Neural cell (in vitro differentiated cells): ENCODE measurements at regions not wholly inside any gene's neighbourhood (a gene's known extent, or its start where the extent isn't known, plus 50 kb on each side); places are given as distances from the start of the nearest gene placed in this dataset.

Experiments used
- H2AFZ ChIP-seq: fragments of 200-600, 300-800 bp; sonication (generic), shearing (Covaris generic); 2 replicates; pipeline ENCODE4 v1.6.0; 2014; ENCODE audit warnings: low read depth, mild to moderate bottlenecking, antibody characterized with exemption, low read length, moderate library complexity
- H3F3A ChIP-seq: fragments of 200-600 bp; shearing (Covaris generic); 2 replicates; pipeline ENCODE4 v1.6.1; 2016; ENCODE audit warnings: mild to moderate bottlenecking, moderate library complexity, mixed read lengths, antibody characterized with exemption, low read length; ENCODE audit not compliant: insufficient read depth, poor library complexity, severe bottlenecking
- H3K27ac ChIP-seq: fragments of 200-600, 300-800 bp; sonication (generic), shearing (Covaris generic); 2 replicates; pipeline ENCODE4 v1.5.1; 2014; ENCODE audit warnings: mild to moderate bottlenecking, low read length, moderate library complexity
- H3K27me3 ChIP-seq: fragments of 300-800, 200-600 bp; sonication (generic), shearing (Covaris generic); 2 replicates; pipeline ENCODE4 v1.6.0; 2014; ENCODE audit warnings: mild to moderate bottlenecking, low read depth, low read length, moderate library complexity; ENCODE audit not compliant: insufficient read depth
- H3K36me3 ChIP-seq: fragments of 300-800, 200-600 bp; sonication (generic), shearing (Covaris generic); 2 replicates; pipeline ENCODE4 v1.5.1; 2014; ENCODE audit warnings: mild to moderate bottlenecking, antibody characterized with exemption, low read length, moderate library complexity; ENCODE audit not compliant: insufficient read depth
- H3K4me2 ChIP-seq: fragments of 300-800, 200-600 bp; sonication (generic), shearing (Covaris generic); 2 replicates; pipeline ENCODE4 v1.6.0; 2014; ENCODE audit warnings: mild to moderate bottlenecking, low read length
- H3K4me3 ChIP-seq: fragments of 300-800, 200-600 bp; sonication (generic), shearing (Covaris generic); 2 replicates; pipeline ENCODE4 v1.5.1; 2014; ENCODE audit warnings: mild to moderate bottlenecking, low read length, moderate library complexity
- H3K79me2 ChIP-seq: fragments of 200-600 bp; shearing (Covaris generic); replicated peaks from 2 replicates; pipeline ENCODE4 v1.6.0; 2014; ENCODE audit warnings: mild to moderate bottlenecking, low read length, moderate library complexity; ENCODE audit not compliant: insufficient read depth
- H3K9ac ChIP-seq: fragments of 300-800, 200-600 bp; sonication (generic), shearing (Covaris generic); 2 replicates; pipeline ENCODE4 v1.6.1; 2016; ENCODE audit warnings: mild to moderate bottlenecking, low read length, mixed read lengths
- H3K9me2 ChIP-seq: fragments of 200-600 bp; shearing (Covaris generic); 2 replicates; pipeline ENCODE4 v1.6.1; 2016; ENCODE audit warnings: mild to moderate bottlenecking, low read length, mixed read lengths; ENCODE audit not compliant: insufficient read depth
- H3K9me3 ChIP-seq: fragments of 200-600, 300-800 bp; sonication (generic), shearing (Covaris generic); 2 replicates; pipeline ENCODE4 v1.6.1; 2016; ENCODE audit warnings: mild to moderate bottlenecking, mixed run types, low read length, moderate library complexity, mixed read lengths
- H4K20me1 ChIP-seq: fragments of 200-600 bp; shearing (Covaris generic); 2 replicates; pipeline ENCODE4 v1.6.1; 2016; ENCODE audit warnings: mild to moderate bottlenecking, mixed run types; ENCODE audit not compliant: insufficient read depth
- CTCF ChIP-seq: fragments of 450-650 bp; IDR thresholded peaks from 2 replicates; pipeline ENCODE4 v1.5.1; 2014; ENCODE audit warnings: antibody characterized with exemption, mild to moderate bottlenecking, moderate library complexity; ENCODE audit not compliant: poor library complexity, severe bottlenecking
- EP300 ChIP-seq: fragments of 450-650 bp; conservative IDR thresholded peaks from 2 replicates; pipeline ENCODE4 v1.6.1; 2014; ENCODE audit warnings: antibody characterized with exemption, mild to moderate bottlenecking, moderate library complexity; ENCODE audit not compliant: poor library complexity, severe bottlenecking
- EZH2 ChIP-seq: fragments of 200-600, 300-800 bp; shearing (Covaris generic), sonication (generic); IDR thresholded peaks from 2 replicates; pipeline ENCODE4 v1.6.1; 2014; ENCODE audit warnings: antibody characterized with exemption, low read length, borderline replicate concordance, mild to moderate bottlenecking; ENCODE audit not compliant: insufficient read depth, poor library complexity, severe bottlenecking
- MXI1 ChIP-seq: fragments of 450-650 bp; conservative IDR thresholded peaks from 2 replicates; pipeline ENCODE4 v1.6.1; 2014; ENCODE audit warnings: antibody characterized with exemption, mild to moderate bottlenecking; ENCODE audit not compliant: poor library complexity, severe bottlenecking
- POLR2AphosphoS5 ChIP-seq: IDR thresholded peaks from 2 replicates; pipeline ENCODE4 v1.6.1; 2012
- RAD21 ChIP-seq: fragments of 450-650 bp; conservative IDR thresholded peaks from 2 replicates; pipeline ENCODE4 v1.6.1; 2014; ENCODE audit warnings: antibody characterized with exemption, mild to moderate bottlenecking, moderate library complexity
- REST ChIP-seq: IDR thresholded peaks from 2 replicates; pipeline ENCODE4 v1.6.1; 2012; ENCODE audit warnings: borderline replicate concordance
- SMC3 ChIP-seq: fragments of 450-650 bp; conservative IDR thresholded peaks from 2 replicates; pipeline ENCODE4 v1.6.1; 2014; ENCODE audit warnings: antibody characterized with exemption, mild to moderate bottlenecking, moderate library complexity; ENCODE audit not compliant: poor library complexity
- TAF1 ChIP-seq: IDR thresholded peaks from 2 replicates; pipeline ENCODE4 v1.6.1; 2012; ENCODE audit warnings: low read depth

GRCh38 chr1:104189207-104189606 is 439.5 kb downstream of the AMY1C start:
- Histone ChIP-seq H3F3A (no peaks in the 10 kb centered on the region), H3K27ac (no peak overlapping the region), H2AFZ (no peak overlapping the region), H3K9me2 (no peaks in the 10 kb centered on the region), H3K79me2 (no peaks in the 10 kb centered on the region), H3K9me3 (no peaks in the 10 kb centered on the region), H3K9ac (no peak overlapping the region), H4K20me1 (no peaks in the 10 kb centered on the region), H3K4me3 (no peak overlapping the region), H3K4me2 (no peak overlapping the region), H3K36me3 (no peaks in the 10 kb centered on the region), H3K27me3 (no peaks in the 10 kb centered on the region)
- TF ChIP-seq SMC3: no peak
- no peak for TF ChIP-seq MXI1
- TF ChIP-seq EP300: no peak
- no peak for TF ChIP-seq EZH2
- TF ChIP-seq CTCF: no peak
- no peak for TF ChIP-seq TAF1
- TF ChIP-seq POLR2AphosphoS5: no peak

- Histone ChIP-seq H3K9me2 (no peaks in the 10 kb centered on the region), H3K27ac (no peak overlapping the region), H3K27me3 (no peaks in the 10 kb centered on the region), H3K4me3 (no peak overlapping the region), H4K20me1 (no peaks in the 10 kb centered on the region), H3F3A (no peaks in the 10 kb centered on the region), H3K79me2 (no peaks in the 10 kb centered on the region), H3K9ac (no peak overlapping the region), H3K9me3 (no peaks in the 10 kb centered on the region), H3K36me3 (no peaks in the 10 kb centered on the region), H2AFZ (no peak overlapping the region), H3K4me2 (no peak overlapping the region)
- TF ChIP-seq CTCF (no peak), EZH2 (no peak), TAF1 (no peak), RAD21 (no peak), POLR2AphosphoS5 (no peak), SMC3 (no peak), EP300 (no peak), MXI1 (no peak), REST (no peak)
Measured at GRCh38 chr1:104190821-104191220, 441.1 kb downstream of the AMY1C start.
